Ovary (tissue), 7 donors: ENCODE measurements at regions not wholly inside any gene's neighbourhood (a gene's known extent, or its start where the extent isn't known, plus 50 kb on each side); places are given as distances from the start of the nearest gene placed in this dataset.

Experiments used
- DNase-seq, 5 donors: peaks; one replicate each; pipeline ENCODE4 v3.0.0-alpha.2; 2019 to 2020
- H3K27ac ChIP-seq, 2 donors: fragments of 200-600 bp; one replicate each; pipeline versions ENCODE4 v1.5.1 to v1.8.0; 2019 to 2022
- H3K27me3 ChIP-seq: fragments of 200-600 bp; one replicate; pipeline ENCODE4 v1.8.0; 2022
- H3K36me3 ChIP-seq: fragments of 200-600 bp; sonication (generic); one replicate; pipeline ENCODE4 v1.5.1; 2019
- H3K4me1 ChIP-seq: one replicate; pipeline ENCODE4 v1.8.1; 2013; ENCODE audit warnings: mild to moderate bottlenecking, moderate library complexity; ENCODE audit not compliant: insufficient read depth
- H3K4me3 ChIP-seq: fragments of 200-600 bp; sonication (generic); one replicate; pipeline ENCODE4 v1.5.1; 2017
- H3K9me3 ChIP-seq, 2 donors: fragments of 200-600 bp in 1 of 2; sonication (generic) in 1 of 2; one replicate each; pipeline versions ENCODE4 v1.5.1 to v1.8.1; 2013 to 2019; ENCODE audit warnings: mild to moderate bottlenecking in 1 of 2, moderate library complexity in 1 of 2
- CTCF ChIP-seq, 3 donors: fragments of 450-650 bp in 2 of 3; fragments of 200-600 bp in 1 of 3; IDR thresholded peaks; one replicate each; pipeline versions ENCODE4 v1.5.1 to v1.8.0; 2016 to 2022; ENCODE audit warnings: antibody characterized with exemption in 3 of 3, mild to moderate bottlenecking in 1 of 3
- EP300 ChIP-seq: sonication (generic); formaldehyde crosslinking; IDR thresholded peaks from one replicate; pipeline ENCODE4 v1.6.1; 2017; ENCODE audit warnings: antibody characterized with exemption
- POLR2A ChIP-seq: fragments of 450-650 bp; IDR thresholded peaks from one replicate; pipeline ENCODE4 v1.6.1; 2017; ENCODE audit warnings: antibody characterized with exemption, mild to moderate bottlenecking, moderate library complexity
- WGBS, 3 donors: extraction: QIAGEN DNeasy Blood & Tissue Kit in 1 of 3; methylation state at CpG; one replicate each; pipeline versions ENCODE4 v1.1.5 to v1.1.7; 2013 to 2017; 5-methylcytosine and 5-hydroxymethylcytosine counted together
- intact Hi-C, 4 donors: fragments of 100-400 bp; cut with DNase I; formaldehyde crosslinking; loops; one replicate each; pipeline versions ENCODE4 v1.11.0 to v1.15.1; 2022 to 2023
- donor health status: DM: no; HTN: no; CAD: no; lungs with moderate emphysema.
- donor health status: DM: no; HTN: no; CAD: no.
- donor health status: Bipolar disorder and iron deficiency.
- donor health status: DM: no; HTN: no; CAD: no.
- donor health status: DM: yes; HTN: yes; CAD: no.

- no peaks in the 10 kb centered on the region for H3K27me3 ChIP-seq
- H3K4me3 ChIP-seq, result no peak overlapping the region
- H3K27ac ChIP-seq, result no peak overlapping the region
- H3K9me3 ChIP-seq, result no peaks in the 10 kb centered on the region
- H3K36me3 ChIP-seq, result no peaks in the 10 kb centered on the region
- 62 to 72% (median 63%) methylated on average over 4 of the region's 4 CpGs for WGBS, 3 donors
- DNase-seq, result no peak
- no peaks in the 10 kb centered on the region for H3K4me1 ChIP-seq
- intact Hi-C loops, result no loop called here
- TF ChIP-seq POLR2A (no peak), CTCF (IDR thresholded peaks at IDR 0.05) (no peak), EP300 (no peak)
Measured at GRCh38 chr14:40280652-40281051, 848.4 kb upstream of the FBXO33 start.

GRCh38 chr14:40273417-40273816, 841.2 kb upstream of the FBXO33 start:
- TF ChIP-seq CTCF (IDR thresholded peaks at IDR 0.05) (no peak), EP300 (no peak)
- Histone ChIP-seq H3K27me3 (no peaks in the 10 kb centered on the region), H3K36me3 (no peaks in the 10 kb centered on the region), H3K9me3 (no peaks in the 10 kb centered on the region), H3K4me3 (no peak overlapping the region), H3K4me1 (no peaks in the 10 kb centered on the region), H3K27ac (no peak overlapping the region)
- intact Hi-C loops, result no loop called here
- 80 to 91% (median 88%) methylated on average over 4 of the region's 4 CpGs for WGBS, 3 donors
- no peak for DNase-seq

- intact Hi-C loops, result no loop called here
- Histone ChIP-seq H3K27me3 (no peaks in the 10 kb centered on the region), H3K4me3 (no peak overlapping the region), H3K9me3 (no peaks in the 10 kb centered on the region), H3K4me1 (no peaks in the 10 kb centered on the region), H3K36me3 (no peaks in the 10 kb centered on the region), H3K27ac (no peak overlapping the region)
- WGBS, 3 donors, result 66 to 89% (median 74%) methylated on average over 1 of the region's 1 CpG
- TF ChIP-seq CTCF (IDR thresholded peaks at IDR 0.05), result no peak
- TF ChIP-seq POLR2A, result no peak
- no peak for TF ChIP-seq EP300
- DNase-seq, result no peak
Measured at GRCh38 chr14:40271480-40271879, 839.2 kb upstream of the FBXO33 start.

GRCh38 chr14:40269436-40269835, 837.2 kb upstream of the FBXO33 start:
- intact Hi-C loops, result no loop called here
- WGBS, 3 donors, result 54 to 62% (median 62%) methylated on average over 2 of the region's 2 CpGs
- H3K27ac ChIP-seq, result no peak overlapping the region
- no peak overlapping the region for H3K4me3 ChIP-seq
- H3K27me3 ChIP-seq, result no peaks in the 10 kb centered on the region
- H3K4me1 ChIP-seq, result no peaks in the 10 kb centered on the region
- H3K9me3 ChIP-seq, result no peaks in the 10 kb centered on the region
- no peak for DNase-seq
- no peaks in the 10 kb centered on the region for H3K36me3 ChIP-seq
- TF ChIP-seq CTCF (IDR thresholded peaks at IDR 0.05) (no peak), POLR2A (no peak), EP300 (no peak)

GRCh38 chr14:40268236-40268635, 836.0 kb upstream of the FBXO33 start:
- no peak overlapping the region for H3K4me3 ChIP-seq
- H3K27ac ChIP-seq, result no peak overlapping the region
- H3K4me1 ChIP-seq, result no peaks in the 10 kb centered on the region
- no peaks in the 10 kb centered on the region for H3K36me3 ChIP-seq
- H3K27me3 ChIP-seq, result no peaks in the 10 kb centered on the region
- intact Hi-C loops, result no loop called here
- TF ChIP-seq CTCF (IDR thresholded peaks at IDR 0.05) (no peak), EP300 (no peak), POLR2A (no peak)
- 67 to 86% (median 74%) methylated on average over 2 of the region's 2 CpGs for WGBS, 3 donors
- no peaks in the 10 kb centered on the region for H3K9me3 ChIP-seq
- DNase-seq, result no peak
